Lower leg skin (tissue), 3 donors: ENCODE measurements at regions not wholly inside any gene's neighbourhood (a gene's known extent, or its start where the extent isn't known, plus 50 kb on each side); places are given as distances from the start of the nearest gene placed in this dataset.

Experiments
- POLR2A ChIP-seq, 2 donors: fragments of 450-650 bp; IDR thresholded peaks; one replicate each; pipeline ENCODE4 v1.6.1; 2016 to 2017; ENCODE audit warnings: antibody characterized with exemption in 2 of 2, mild to moderate bottlenecking in 1 of 2, moderate library complexity in 1 of 2
- TF ChIP-seq, protein P1 (sequence below), 3 donors: fragments of 450-650 bp; IDR thresholded peaks; one replicate each; pipeline ENCODE4 v1.5.1; 2016; ENCODE audit warnings: antibody characterized with exemption in 3 of 3, mild to moderate bottlenecking in 3 of 3, moderate library complexity in 2 of 3

DNA sequence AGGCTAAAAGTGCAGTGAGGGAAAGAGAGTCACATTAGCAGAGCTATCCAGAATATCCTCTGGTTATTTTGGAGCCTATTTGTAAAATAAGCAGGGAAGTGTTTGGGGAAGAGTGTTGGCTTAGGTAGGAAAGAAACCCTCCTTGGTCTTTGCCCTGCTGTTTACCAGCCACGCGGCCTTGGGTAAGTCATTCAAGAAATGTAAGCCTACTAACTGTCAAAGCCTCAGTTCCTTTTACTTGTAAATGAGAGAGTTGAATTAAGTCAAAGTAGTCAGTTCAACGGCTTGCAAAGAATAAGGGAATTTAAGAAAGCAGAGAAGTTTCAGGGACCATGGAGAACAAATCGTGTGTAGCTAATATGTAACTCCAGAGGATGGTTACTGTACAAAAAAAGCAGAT lies 75.8 kb upstream of the TNC start:
- TF ChIP-seq, protein P1, sequence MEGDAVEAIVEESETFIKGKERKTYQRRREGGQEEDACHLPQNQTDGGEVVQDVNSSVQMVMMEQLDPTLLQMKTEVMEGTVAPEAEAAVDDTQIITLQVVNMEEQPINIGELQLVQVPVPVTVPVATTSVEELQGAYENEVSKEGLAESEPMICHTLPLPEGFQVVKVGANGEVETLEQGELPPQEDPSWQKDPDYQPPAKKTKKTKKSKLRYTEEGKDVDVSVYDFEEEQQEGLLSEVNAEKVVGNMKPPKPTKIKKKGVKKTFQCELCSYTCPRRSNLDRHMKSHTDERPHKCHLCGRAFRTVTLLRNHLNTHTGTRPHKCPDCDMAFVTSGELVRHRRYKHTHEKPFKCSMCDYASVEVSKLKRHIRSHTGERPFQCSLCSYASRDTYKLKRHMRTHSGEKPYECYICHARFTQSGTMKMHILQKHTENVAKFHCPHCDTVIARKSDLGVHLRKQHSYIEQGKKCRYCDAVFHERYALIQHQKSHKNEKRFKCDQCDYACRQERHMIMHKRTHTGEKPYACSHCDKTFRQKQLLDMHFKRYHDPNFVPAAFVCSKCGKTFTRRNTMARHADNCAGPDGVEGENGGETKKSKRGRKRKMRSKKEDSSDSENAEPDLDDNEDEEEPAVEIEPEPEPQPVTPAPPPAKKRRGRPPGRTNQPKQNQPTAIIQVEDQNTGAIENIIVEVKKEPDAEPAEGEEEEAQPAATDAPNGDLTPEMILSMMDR (IDR thresholded peaks at IDR 0.05): no peak
- no peak for TF ChIP-seq POLR2A (IDR thresholded peaks at IDR 0.05)
